HG03432 (cell line): ENCODE measurements at regions not wholly inside any gene's neighbourhood (a gene's known extent, or its start where the extent isn't known, plus 50 kb on each side); places are given as distances from the start of the nearest gene placed in this dataset.

Source experiments
- ATAC-seq: cut with Tn5 transposase; IDR thresholded peaks from one replicate; pipeline ENCODE4 v1.9.1; 2021; ENCODE audit warnings: mild to moderate bottlenecking, moderate library complexity; ENCODE audit not compliant: unreplicated experiment

DNA sequence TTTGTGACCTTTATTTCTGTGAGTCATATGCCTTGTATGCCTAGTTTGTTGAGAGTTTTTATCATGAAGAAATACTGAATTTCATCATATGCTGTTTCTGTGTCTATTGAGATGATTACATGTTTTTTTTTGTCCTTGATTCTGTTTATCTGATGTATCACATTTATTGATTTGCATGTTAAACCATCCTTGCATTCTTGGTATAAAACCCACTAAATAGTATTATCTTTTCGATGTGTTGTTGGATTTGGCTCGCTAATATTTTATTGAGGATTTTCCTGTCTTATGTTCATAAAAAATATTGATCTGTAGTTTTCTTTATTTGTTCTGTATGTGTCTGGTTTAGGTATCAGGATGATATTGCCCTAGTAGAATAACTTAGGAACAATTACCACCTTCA lies 164.7 kb upstream of the CHRM3 start:
- ATAC-seq: no peak

DNA sequence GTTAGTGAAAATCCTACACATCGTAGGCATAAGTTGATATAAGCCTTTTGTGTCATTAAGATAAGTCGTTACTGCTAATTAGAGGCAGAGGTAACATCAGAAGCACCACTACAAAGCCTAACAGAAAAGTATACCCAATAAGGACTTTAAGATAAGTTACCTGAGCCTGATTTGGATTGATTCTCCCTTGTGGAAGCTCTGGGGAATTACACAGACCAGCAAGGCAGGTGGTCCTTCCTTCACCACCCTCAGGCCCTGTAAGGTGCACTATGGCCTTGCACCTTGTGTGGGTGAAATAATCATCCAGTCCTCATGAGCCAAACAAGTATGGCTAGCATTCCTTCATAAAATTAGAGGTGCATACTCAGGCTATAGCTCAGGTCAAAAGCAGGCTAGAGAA lies 166.7 kb upstream of the CHRM3 start:
- no peak for ATAC-seq

DNA sequence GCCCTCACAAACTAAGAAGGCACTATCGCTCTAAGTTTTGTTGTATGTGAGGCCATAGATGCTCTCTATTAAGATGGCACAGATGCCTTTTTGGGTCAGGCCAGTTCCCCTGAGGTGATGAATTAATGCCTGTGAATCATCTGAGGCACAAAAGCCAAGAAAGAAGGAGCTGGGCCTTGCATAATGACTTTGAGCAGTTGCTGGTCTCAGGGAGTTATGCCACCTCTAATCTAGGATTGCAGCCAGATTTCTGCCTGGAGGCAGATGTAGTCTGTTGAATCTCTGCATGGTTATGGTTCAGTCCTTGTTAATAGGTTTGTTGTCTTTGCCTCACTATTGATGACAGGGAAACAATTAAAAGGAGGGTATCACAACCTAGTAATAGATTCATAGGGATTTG lies 168.1 kb upstream of the CHRM3 start:
- no peak for ATAC-seq

DNA sequence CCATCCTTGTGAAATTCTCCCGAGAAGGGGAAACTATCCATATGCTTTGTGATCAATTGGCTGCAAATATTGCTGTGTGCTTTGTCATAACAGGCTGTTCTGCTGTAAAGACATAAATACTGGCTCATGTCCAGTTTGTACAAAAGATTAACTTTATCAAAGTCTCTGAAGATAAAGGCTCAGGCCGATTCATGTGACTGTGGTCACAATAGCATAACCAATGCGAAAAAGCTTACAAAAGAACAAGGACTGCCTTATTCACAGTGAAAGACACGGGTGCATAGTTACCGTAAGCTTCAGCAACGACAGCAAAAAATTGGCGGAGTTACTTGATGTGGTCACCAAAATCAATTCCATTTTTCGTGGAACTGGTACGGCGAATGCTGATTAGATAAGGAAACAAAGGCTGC lies 173.6 kb upstream of the CHRM3 start:
- no peak for ATAC-seq

DNA sequence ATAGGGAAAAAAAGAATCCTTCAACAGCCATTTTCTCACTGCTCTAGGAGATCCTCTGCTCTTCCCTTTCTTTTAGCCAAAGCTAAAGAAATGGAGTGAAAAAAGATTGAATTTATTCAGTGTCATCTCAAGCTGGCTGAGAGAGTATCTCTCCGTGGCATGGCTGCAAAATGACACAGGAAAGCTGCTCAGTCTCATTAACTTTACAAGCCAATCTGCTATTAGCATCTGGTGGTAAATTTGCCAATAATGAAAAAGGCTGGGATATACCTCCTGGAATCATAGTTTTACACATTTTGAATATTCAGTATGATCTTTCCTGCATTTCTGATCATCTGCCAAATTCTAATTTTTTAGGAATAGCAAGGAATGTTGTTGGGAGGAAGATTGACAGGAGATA lies 176.8 kb upstream of the CHRM3 start:
- ATAC-seq: no peak

DNA sequence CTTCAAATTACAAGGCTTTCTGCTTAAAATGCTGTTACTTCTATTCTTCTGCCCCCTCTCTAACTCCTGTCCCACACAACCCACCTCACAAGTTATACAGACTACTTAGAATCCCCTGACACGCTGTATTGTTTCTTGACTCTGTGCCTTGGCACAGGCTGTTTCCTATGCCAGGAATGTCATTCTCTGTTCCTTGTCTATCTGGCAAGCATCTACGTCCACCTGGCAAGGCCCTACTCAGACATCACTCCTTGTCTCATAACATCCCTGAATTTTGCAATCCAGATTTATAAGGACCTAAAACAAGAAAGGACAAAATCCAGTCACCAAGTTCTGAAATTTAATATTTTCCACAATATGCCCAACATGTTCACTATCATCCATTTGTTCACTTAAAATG lies 182.0 kb upstream of the CHRM3 start:
- ATAC-seq: no peak

DNA sequence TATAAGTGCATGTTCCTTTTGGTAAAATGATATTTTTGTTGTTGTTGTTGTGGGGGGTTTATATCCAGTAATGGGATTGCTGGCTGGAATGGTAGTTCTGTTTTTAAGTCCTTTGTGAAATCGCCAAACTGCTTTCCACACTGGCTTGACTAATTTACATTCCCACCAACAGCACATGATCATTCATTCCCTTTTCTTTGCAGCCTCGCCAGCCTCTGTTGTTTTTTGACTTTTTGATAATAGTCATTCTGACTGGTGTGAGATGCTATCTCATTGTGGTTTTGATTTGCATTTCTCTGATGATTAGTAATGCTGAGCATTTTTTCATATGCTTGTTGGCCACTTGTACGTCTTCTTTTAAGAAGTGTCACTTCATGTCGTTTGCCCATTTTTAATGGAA lies 188.5 kb upstream of the CHRM3 start:
- no peak for ATAC-seq

DNA sequence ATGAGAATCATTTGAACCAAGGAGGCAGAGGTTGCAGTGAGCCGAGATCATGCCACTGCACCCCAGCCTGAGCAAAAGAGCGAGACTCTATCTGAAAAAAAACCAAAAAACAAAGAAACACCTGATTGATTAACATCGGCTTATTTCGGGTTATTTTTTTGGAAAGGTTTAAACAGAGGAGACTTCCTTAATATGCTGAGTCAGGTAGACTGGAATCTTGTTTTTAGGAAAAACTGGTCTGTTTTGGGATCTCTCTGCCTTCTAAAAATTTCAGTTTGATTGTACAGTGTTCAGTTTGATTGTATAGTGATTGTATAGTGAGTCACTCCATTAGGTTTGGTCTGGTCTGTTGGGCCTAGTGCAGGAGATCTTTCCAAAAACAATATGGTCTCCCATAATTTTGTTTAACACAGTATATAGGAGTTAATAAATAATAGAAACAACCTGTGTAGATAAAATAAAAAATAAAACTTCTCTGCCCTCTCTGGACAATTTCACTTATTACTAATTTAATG lies 196.3 kb upstream of the CHRM3 start:
- no peak for ATAC-seq

DNA sequence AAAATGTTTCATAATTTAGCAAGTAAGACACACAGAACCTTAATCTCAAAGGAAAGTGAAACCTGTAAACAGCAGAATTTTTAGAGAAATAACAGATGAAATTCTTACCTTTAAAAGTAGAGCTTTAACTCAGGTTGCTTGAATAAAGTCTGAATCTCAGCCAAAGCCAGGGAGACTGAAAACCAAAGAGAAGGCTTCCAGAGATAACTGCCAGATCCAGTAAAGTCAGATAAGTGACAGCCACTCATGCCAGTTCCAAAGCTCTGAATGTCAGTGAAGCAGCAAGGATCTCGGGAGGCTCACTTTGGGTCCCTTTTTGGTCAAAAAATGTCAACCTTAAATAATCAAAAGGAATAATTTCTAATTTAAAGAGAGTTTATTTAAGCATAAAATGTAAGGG lies 199.9 kb upstream of the CHRM3 start:
- no peak for ATAC-seq

DNA sequence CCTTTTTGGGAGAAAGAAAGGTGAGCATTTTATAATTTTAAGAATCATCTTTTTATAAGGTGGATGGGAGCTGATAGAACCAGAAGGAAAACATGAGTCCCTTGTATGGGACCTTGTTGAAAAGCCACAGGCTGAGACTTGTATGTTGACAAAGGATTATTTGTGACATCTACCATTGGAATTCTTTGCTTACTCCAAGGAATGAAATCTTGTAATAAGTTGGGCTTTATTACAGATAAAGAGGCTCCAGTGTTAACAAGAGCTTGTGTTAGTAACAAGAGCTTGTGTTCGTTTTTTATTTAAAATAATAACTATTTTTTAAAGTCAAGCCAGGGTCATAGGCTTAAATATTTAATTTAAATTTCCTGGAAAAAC lies 201.1 kb upstream of the CHRM3 start:
- no peak for ATAC-seq

DNA sequence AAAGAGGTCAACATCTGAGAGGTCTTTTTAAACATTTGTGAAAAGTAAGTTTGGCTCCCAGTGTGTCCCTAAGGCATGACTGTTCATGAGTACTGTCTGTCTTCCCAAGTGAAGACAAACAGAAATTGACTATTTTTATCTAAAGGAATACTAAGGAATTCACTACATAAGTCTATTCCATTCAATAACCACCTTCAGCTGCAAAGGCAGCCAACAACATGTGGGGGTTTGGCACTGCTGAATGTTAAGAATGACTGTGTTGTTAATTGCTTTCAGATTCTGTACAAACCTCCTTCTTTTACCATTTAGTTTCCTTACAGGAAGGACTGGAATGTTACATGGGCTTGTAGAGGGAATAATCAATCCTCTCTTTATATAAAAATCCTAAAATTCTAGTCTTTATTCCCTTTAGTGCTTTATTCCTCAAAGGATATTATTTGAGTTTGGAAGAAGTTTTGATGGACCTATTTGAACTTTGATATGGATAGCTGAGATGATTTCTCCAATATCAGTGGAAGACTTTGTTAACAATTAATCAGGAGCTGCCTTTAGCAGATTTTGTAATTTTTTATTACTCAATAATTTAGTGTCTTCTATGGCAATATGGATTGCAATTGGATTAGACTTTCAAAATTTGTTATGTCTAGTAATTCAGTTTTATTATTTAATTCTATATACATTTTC lies 201.7 kb upstream of the CHRM3 start:
- ATAC-seq: no peak

DNA sequence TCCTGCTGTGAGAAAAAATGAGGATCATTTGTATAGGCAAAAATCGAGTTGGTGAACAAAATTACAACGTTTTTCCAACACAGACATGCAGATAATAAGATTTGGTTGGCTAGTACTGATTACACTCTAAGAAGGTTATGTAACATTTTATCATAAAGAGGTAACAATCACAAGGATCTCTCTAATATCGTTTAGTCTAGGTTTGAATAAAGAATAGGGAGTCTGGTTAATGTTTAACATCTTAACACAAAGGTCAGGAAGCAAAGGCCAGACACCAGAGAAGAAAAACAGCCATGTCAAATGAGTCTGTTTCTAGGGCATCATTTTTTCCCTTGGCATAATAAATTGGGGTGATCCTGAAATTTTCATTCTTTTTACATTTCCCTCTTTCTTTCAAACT lies 207.4 kb upstream of the CHRM3 start:
- ATAC-seq: no peak

DNA sequence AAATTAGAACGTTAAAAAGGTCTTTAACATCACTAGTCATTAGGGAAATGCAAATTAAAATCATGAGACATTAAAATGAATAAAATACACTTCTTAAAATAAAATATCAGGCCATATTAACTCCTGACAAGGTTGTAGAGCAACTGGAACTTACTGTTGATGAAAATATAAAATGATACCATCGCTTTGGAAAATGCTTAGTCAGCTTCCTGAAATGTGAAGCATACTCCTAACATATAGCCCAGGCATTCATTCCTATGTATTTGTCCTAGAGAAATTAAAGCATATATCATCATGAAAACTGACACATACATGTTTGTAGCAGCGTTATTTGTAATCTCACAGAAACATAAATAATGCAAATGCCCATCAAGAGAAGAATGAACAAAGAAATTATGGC lies 211.5 kb upstream of the CHRM3 start:
- no peak for ATAC-seq

DNA sequence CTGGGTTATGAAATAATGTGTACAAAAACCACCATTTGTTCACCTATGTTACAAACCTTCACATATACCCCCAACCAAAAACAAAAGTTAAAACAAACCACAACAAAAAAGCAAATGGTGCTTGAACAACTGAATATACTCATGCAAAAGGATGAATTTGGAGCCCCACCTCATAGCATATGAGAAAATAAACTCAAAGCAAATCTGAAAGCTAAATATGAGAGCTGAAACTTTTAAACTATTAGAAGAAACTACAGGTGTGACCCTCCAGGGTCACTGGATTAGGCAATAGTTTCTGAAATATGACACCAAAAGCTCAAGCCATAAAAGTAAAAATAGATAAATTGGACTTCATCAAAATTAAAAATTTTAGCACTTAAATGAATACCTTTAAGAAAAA lies 215.5 kb upstream of the CHRM3 start:
- no peak for ATAC-seq

DNA sequence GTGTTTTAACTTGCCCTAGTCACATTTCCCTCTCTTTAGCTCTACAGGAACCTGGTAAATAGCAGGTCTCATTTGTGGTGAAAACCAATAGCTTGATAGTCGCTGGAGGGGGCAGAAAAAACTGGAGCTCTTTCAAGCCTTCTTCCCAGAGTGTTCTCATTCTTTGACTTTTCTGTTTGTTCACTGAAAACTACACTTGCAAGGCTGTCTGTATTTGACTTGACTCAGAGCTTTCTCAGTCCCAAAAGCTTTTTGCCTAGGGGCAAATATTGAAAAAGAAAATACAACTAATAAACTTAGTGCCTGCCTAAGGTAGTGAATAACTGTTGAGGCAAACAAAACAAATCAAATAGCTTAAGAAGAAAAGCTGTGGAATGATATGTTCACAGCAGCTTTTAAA lies 217.1 kb upstream of the CHRM3 start:
- ATAC-seq: no peak

DNA sequence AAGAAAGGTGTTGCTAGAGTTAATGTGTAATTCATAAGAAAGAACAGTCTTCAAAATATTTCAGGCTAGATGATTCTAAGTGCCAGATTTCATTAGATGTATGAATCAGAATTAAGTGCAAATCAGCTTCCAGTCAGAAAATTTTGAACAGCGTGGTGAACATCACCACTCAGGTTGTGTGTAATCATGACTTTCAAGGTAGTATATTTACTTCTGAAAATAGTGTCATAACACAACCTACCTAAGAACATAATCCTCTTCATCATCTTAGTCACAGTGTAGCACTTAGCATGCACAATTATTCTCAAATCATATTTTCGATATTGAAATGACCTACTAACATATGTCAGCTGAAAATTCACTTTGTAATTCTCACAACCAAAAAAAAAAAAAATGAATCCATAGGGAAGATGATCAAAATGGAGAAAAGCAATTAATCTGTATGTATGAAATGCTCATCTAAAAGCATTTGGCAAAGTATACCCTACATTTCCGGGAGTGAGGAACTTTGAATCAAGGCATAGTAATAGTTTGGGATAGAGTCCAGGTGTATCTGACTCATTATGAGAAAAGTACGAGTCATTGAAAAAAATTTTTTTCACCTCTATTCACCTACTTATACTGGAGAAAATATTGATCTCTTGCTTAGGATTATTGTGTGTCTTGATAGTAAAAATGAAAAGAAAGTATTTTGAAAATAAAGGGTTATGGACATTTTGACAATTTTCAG lies 221.8 kb upstream of the CHRM3 start:
- ATAC-seq: no peak

DNA sequence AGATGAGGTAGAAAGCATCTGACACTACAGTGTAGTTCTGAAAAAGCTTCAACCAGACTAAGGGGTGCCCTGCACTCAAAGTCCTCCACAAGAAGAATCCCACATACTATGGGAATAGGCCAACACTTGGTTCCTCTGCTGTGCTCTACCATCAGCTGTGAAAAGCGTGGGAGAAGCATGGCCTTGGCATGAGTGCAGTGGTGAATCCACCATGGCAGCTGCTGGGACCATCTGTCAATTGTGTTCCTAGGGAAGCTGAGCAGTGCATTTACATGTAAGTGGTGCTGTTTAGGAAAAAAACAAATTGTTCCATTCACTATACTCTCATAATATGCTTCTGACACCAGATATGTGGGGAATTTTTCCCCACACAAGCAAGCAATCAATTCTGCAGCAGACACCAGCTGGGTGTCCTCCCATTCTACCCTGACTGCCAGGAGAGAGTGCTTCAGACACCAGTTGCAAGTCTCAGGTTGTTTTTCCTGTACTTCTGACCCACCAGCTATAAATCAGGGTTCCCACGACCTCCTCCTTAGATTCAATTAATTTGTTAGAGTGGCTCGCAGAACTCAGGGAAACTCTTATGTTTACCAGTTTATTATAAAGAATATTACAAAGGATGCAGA lies 230.8 kb upstream of the CHRM3 start:
- no peak for ATAC-seq

DNA sequence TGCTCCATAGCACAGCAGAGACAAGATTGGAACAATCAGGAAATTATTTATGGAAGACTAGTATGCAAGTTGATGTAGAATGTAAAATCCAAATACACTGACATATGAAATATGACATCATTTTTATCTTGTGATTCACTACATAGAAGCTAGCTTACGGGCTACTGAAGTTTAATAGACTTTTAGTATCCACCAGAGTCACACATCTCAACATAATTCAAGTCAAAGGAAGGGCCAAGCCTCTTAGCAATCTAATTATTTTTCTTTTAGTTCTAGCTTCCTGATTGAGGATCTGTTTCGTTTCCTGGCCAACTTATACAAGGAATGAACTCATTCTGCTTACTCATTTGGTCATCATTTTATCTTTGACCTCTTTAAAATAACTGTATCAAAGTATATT lies 234.4 kb upstream of the CHRM3 start:
- ATAC-seq: no peak

DNA sequence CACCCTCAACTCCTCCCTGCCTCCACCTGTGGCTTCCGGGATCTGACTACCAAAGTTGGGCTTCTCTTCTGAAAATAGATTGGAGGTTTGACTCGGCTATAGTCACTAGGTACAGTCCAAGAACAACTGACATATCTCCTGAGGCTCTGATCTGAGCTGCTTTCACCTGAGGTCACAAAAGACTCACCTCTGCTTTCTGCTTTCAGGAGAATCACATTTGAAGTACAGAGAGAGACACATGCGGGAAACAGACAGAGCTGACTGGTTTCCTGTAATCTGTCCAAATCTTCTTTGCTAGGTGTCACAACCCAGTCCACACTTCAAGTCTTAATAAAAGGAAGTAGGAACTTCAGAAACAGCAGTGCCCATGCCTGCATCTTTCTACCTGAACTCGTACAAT lies 245.4 kb upstream of the CHRM3 start:
- ATAC-seq: no peak

DNA sequence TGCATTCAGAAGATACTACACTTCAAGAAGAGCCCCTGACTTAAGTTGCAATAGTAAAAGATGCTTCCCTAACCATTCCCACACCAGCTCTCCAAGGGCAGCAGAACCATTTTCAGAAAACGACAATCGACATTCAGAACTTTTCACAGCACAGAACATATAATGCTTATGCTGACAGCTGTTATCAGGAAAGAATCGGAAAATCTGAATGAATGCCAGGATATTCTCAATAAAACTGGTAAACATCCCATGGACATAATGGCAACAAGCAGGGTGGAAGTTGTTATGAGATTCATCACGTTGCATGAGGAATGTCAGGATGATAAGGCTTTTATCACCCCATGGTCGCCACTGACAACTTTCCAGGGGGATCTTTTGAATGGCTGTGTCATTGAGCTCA lies 246.6 kb upstream of the CHRM3 start:
- ATAC-seq: no peak

DNA sequence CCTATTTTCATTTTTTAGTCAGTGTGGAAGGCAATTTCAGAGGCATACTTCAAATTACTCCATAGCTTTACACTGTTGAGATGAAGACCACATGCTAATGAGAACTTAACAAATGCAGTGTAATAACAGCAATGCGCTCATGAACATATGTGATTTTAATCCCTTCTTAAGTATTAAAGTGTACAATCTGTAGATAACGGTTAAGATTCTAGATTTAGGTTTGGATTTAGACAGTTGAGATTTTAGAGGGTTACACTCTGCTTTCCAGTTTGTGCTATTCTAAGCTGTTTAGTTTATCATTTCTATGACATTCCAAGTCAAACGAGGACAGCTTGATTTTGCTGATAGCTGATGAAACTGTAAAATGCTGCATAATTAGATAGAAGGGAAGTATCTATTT lies 257.8 kb upstream of the CHRM3 start:
- no peak for ATAC-seq

DNA sequence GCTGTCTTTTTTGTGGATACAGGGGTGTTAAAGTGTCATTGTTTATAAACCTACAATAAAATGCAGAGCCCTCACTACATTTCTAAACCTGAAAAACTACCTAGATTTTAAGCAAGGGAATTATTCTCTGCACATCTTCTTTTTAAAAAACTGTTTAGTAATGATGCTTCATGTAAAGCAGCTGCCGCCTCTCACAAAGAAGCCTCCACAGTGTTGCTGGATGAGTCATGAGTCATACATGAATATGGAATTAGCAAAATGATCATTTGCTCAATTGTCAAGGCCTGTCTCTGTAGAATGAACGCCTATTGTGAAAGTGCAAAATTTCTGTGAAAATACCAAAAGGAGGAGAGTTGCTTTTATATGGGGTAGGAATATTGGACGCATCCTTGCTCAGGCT lies 259.5 kb upstream of the CHRM3 start:
- no peak for ATAC-seq
